Hepatic stellate cell (primary cell): ENCODE measurements at regions not wholly inside any gene's neighbourhood (a gene's known extent, or its start where the extent isn't known, plus 50 kb on each side); places are given as distances from the start of the nearest gene placed in this dataset.

ENCODE experiments used
- DNase-seq: peaks from one replicate; pipeline ENCODE4 v3.0.0; 2011; ENCODE audit warnings: low spot score

DNA sequence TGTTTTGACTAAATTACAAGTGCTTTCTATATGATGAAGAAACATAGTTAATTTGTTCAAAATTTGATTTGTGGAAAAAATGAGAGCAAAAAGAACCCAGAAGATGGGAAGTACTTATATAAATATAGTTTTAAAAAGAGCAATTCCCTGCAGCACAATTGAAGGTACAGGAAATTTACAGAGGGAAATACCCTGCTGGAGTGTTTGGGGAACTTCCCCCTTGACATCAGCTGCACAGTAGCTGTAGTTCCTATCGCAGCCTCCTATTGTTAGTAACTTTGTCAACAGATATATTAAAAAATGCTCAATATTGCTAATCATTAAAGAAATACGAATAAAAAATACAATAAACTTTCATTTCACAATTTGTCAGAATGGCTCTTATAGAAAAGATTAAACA is 1118.8 kb upstream of the ZEB2 start:
- DNase-seq: no peak

DNA sequence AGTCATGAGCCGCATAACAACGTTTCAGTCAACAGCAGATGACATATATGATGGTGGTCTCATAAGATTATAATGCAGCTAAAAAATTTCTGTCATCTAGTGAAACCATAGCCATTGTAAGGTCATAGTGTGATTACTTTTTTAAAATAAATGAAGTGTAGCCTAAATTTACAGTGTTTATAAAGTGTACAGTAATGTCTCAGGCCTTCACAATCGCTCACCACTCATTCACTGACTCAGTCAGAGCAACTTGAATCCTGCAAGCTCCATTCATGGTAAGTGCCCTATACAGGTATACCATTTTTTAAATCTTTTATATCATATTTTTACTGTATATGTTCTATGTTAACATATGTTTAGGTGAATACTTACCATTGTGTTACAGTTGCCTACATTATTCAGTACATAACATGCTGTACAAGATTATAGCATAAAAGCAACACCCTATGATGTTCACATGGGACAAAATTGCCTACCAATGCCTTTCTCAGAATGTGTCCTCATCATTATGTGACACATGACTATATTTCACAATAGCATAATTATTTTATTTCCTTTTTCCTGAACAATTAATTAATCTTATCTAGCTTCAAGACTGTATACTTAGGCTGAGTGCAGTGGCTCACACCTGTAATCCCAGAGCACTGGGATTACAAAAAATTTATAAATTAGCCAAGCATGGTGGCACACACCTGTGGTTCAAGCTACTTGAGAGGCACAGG is 1115.9 kb upstream of the ZEB2 start:
- no peak for DNase-seq

GRCh38 chr2:145631561-145631960 is 1111.6 kb upstream of the ZEB2 start:
- DNase-seq: no peak

- DNase-seq: no peak
Observed at GRCh38 chr2:145626301-145626700, 1106.4 kb upstream of the ZEB2 start.

GRCh38 chr2:145625111-145625510 is 1105.2 kb upstream of the ZEB2 start:
- no peak for DNase-seq

GRCh38 chr2:145623136-145623535 is 1103.2 kb upstream of the ZEB2 start:
- DNase-seq: peak; percentile 8

DNA sequence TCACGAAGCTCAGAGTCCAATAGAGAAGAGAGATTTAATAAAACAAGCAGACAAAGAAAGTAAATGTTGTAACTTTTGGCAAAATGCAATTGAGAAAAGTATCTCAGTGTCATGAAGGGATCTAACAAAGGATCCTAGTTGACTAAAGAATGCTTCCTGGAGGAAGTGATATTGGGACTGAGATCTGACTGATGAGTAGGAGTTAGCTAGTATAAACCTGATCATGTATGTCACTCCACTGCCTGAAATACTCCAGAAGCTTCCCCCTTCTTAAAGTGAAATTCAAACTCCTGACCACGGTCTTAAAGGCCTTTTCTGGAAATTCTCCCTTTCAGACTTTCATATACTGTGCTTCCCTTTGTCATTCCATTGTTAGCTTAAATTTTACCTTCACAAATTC is 1102.4 kb upstream of the ZEB2 start:
- DNase-seq: no peak

GRCh38 chr2:145617906-145618305 is 1098.0 kb upstream of the ZEB2 start:
- DNase-seq: peak; percentile 17

GRCh38 chr2:145617420-145617819 is 1097.5 kb upstream of the ZEB2 start:
- DNase-seq: no peak

DNA sequence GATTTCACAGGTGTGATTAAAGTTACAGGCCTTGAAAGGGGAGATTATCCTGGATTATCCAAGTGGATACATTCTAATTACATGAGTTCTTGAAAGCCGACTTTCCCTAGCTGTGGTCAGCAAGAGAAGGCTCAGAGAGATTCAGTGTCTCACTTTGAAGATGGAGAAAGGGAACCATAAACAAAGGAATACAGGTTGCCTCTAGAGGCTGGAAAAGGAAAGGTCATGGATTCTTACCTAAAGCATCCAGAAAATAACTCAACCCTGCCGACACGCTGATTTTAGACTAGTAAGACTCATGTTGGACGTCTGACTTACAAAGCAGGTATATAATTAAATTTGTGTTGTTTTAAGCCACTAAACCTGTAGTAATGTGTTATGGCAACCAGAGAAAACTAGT is 1095.7 kb upstream of the ZEB2 start:
- no peak for DNase-seq

- no peak for DNase-seq
Observed at GRCh38 chr2:145609951-145610350, 1090.0 kb upstream of the ZEB2 start.

DNA sequence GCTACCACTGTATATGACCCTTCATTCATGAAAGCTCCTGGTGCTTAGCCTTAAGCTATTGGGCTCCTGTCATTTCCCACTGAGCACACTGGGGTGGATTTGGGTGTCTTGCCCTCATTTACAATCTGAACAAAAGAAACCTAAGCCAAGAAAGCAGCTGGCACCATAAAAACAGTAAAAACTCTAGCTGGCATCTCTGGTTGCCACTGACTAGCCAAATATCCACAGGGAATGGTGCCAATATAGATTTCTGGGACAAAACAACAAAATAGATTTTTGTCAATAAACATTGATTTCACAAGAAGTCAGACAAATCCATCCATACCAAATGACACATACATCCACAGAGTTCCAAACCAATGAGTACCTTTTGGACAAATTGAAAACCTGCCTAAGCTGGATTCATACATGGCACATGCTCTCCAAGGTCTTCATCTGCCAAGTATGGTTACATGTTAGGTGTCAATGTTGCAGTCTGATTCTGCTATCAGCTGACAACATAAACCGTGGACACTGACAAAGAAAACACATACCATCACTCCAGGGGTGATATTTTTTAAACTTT is 1081.5 kb upstream of the ZEB2 start:
- no peak for DNase-seq

GRCh38 chr2:145600811-145601210 is 1080.9 kb upstream of the ZEB2 start:
- DNase-seq: no peak

GRCh38 chr2:145599756-145600155 is 1079.8 kb upstream of the ZEB2 start:
- DNase-seq: no peak

- DNase-seq: peak; percentile 2
Observed at GRCh38 chr2:145598434-145598833, 1078.5 kb upstream of the ZEB2 start.

DNA sequence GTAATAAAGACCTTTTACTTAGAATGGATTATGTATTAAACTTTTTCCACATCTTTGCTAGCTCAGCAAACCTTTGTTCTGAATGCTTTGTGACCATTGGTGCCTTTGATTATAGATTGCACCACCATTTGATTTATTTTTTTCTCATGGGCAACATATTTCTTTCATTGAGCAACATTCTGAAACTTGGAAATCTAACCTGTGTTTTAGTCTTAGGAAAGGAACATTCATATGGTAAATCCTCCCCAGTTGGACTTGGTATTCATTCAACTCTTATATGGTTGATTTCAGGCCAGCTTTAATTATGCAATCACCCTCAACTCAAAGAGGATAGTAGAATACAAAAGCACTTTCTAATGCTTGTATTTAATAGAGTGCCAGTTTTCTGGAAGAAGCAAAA is 1077.9 kb upstream of the ZEB2 start:
- no peak for DNase-seq

DNA sequence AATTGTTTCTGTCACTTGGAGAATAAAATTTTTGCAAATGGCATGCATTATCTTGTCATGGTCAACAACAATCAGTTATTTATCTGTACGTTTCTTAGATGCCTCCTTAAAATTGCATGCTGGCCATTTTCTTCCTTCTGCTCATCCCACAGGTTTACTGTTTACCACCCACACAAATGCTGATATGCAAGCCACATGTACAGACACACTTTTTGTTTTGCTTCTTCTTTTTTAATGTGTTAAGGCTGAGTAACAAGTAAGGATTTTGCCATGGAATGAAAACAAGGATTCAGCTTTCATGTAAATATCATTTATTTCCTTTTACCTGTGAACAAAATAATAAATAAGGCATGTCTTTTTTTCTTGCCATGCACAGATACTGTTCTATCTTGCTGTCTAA is 1077.1 kb upstream of the ZEB2 start:
- DNase-seq: no peak

DNA sequence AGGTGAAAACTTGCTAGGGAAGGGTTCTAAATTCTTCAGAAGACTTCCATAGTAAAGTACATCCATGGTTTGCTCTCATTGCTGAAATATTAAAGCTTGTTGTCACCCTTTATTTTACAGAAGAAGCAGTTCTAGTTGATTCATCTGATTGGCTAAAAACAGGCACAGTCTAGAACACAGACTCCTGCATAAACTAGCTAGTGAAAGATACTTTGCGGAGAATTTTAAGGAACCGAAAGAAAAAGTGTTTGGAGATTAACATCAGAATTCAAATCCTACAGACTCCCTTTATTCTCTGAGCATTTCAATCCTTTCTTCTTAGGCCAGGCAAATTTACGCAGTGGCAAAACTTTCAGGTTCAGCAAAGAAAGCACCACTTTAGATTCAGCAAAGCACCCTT is 1076.5 kb upstream of the ZEB2 start:
- DNase-seq: no peak

DNA sequence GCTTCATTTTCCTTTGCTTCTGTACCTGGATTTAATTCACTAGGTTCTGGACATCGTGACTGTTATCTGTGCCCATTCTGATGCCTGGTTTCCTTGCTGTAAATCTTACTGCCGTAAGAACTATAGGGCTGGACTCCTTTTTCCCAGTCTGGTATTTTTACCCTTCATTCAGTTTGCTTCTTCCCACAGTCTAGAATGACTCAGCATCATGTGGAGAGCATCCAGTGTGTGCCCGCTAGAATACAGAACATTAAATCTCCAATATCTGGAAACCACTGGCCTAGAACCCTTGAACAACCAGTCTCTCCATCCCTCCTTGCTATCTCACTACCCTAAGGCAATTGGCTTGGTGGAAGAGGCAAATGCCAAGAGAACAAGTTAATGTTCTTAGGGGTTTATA is 1075.4 kb upstream of the ZEB2 start:
- DNase-seq: no peak

DNA sequence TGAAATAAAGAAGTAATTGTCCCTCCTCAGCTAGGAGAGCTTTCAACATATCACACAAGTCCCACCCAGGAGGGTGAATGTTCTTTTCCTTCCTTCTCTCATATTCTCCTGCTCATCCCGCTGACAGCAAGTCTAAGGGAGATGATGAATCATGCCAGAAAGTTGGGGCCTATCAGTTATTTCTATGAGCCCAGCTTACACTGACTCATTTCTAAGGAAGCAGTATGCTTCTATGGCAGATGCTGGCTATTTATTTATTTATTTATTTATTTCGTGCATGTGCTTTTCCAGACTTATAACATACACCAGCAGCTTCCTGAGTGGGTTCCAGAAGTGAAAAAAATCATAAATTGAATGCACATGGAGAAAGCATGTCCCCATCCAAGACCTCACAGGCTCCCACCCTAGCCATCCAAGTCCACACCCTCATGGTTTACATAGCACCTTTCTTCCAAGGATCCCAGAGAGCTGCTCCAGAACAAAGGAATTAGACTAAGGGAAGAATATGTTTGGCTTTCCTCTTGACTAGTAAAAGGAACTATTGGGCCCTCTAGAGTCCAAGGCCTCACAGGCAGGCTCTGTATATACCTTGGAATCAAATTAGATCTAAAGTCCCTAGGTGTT is 1074.2 kb upstream of the ZEB2 start:
- DNase-seq: peak; percentile 39

GRCh38 chr2:145593280-145593679 is 1073.4 kb upstream of the ZEB2 start:
- no peak for DNase-seq

GRCh38 chr2:145592361-145592760 is 1072.4 kb upstream of the ZEB2 start:
- DNase-seq: no peak

- DNase-seq: no peak
Observed at GRCh38 chr2:145591109-145591809, 1071.3 kb upstream of the ZEB2 start.
